H1 (cell line): ENCODE measurements at regions not wholly inside any gene's neighbourhood (a gene's known extent, or its start where the extent isn't known, plus 50 kb on each side); places are given as distances from the start of the nearest gene placed in this dataset.

Source experiments
- CTCF ChIA-PET: fragments of 300-600 bp; sonication (Branson Sonifier 250); formaldehyde crosslinking; loops from one replicate; lab custom pipeline; 2021; ENCODE audit not compliant: partially characterized antibody; lab: Charles Lee
- POLR2A ChIA-PET: fragments of 300-600 bp; sonication (Branson Sonifier 250); formaldehyde crosslinking; loops from one replicate; lab custom pipeline; 2021; ENCODE audit warnings: inconsistent platforms; ENCODE audit not compliant: partially characterized antibody; lab: Charles Lee
- DNase-seq, 2 experiments: peaks; one replicate each; pipeline versions ENCODE4 v3.0.0 to v3.0.0-alpha.2; 2010 to 2022; ENCODE audit warnings: low spot score in 2 of 2, low read depth in 1 of 2, mixed read lengths in 1 of 2
- FAIRE-seq: peaks from 2 replicates; lab custom pipeline; 2011; peaks lifted over from hg19 to GRCh38; lab: Jason Lieb, UNC
- H2AFZ ChIP-seq: 2 replicates; pipeline ENCODE4 v1.8.1; 2012; ENCODE audit warnings: low read length, inconsistent platforms
- H2AK5ac ChIP-seq: 2 replicates; pipeline ENCODE4 v1.6.1; 2013; ENCODE audit warnings: low read depth, low read length
- H2BK120ac ChIP-seq: replicated peaks from 2 replicates; pipeline ENCODE3; 2013; ENCODE audit warnings: low read depth, low read length, inconsistent platforms
- H2BK12ac ChIP-seq: 2 replicates; pipeline ENCODE4 v1.6.1; 2013; ENCODE audit warnings: low read depth, low read length
- H2BK15ac ChIP-seq: 2 replicates; pipeline ENCODE4 v1.6.1; 2013; ENCODE audit warnings: low read length
- H2BK20ac ChIP-seq: 2 replicates; pipeline ENCODE4 v1.6.1; 2013; ENCODE audit warnings: low read length
- H2BK5ac ChIP-seq: 2 replicates; pipeline ENCODE4 v1.6.1; 2013; ENCODE audit warnings: low read depth, low read length
- H3K14ac ChIP-seq: 2 replicates; pipeline ENCODE4 v1.6.1; 2013; ENCODE audit warnings: inconsistent platforms; ENCODE audit not compliant: insufficient read length
- H3K18ac ChIP-seq: 2 replicates; pipeline ENCODE4 v1.6.1; 2013; ENCODE audit warnings: low read length; ENCODE audit errors: extremely low read depth
- H3K23ac ChIP-seq: 2 replicates; pipeline ENCODE4 v1.6.1; 2013; ENCODE audit warnings: inconsistent platforms; ENCODE audit not compliant: insufficient read length
- H3K23me2 ChIP-seq: 2 replicates; pipeline ENCODE4 v1.6.1; 2013; ENCODE audit warnings: low read depth, low read length
- H3K27ac ChIP-seq: 2 replicates; pipeline ENCODE4 v1.6.1; 2011; ENCODE audit warnings: low read depth, low read length, inconsistent platforms
- H3K27me3 ChIP-seq, 4 experiments: replicated peaks in 1 of 4; 1 replicate in 1 of 4; 2 replicates in 3 of 4; pipeline versions ENCODE4 v1.6.1 to v1.8.1; 2011 to 2013; ENCODE audit warnings: low read length in 3 of 4, mild to moderate bottlenecking in 3 of 4, inconsistent platforms in 2 of 4, mixed read lengths in 2 of 4, moderate library complexity in 1 of 4; ENCODE audit not compliant: control insufficient read depth in 3 of 4, insufficient read depth in 3 of 4; ENCODE audit errors: extremely low read depth in 1 of 4
- H3K36me3 ChIP-seq, 4 experiments: 2 replicates each; pipeline versions ENCODE4 v1.6.1 to v1.8.1; 2011 to 2013; ENCODE audit warnings: mild to moderate bottlenecking in 4 of 4, low read length in 3 of 4, moderate library complexity in 2 of 4, control low read depth in 1 of 4, inconsistent platforms in 1 of 4; ENCODE audit not compliant: insufficient read depth in 4 of 4, control insufficient read depth in 2 of 4
- H3K4ac ChIP-seq: replicated peaks from 2 replicates; pipeline ENCODE3; 2013; ENCODE audit warnings: low read length, low read depth, mixed read lengths, inconsistent platforms; ENCODE audit not compliant: insufficient read length
- H3K4me1 ChIP-seq, 4 experiments: replicated peaks in 1 of 4; 1 replicate in 1 of 4; 2 replicates in 3 of 4; pipeline versions ENCODE4 v1.6.1 to v1.8.1; 2011 to 2013; ENCODE audit warnings: low read length in 3 of 4, inconsistent platforms in 2 of 4, mixed read lengths in 1 of 4; ENCODE audit not compliant: insufficient read depth in 4 of 4, control insufficient read depth in 3 of 4
- H3K4me2 ChIP-seq, 2 experiments: 2 replicates each; pipeline versions ENCODE4 v1.6.1 to v1.8.1; 2011 to 2013; ENCODE audit warnings: low read depth in 2 of 2, low read length in 2 of 2, control low read depth in 1 of 2, inconsistent platforms in 1 of 2, mild to moderate bottlenecking in 1 of 2; ENCODE audit not compliant: insufficient read depth in 1 of 2
- H3K4me3 ChIP-seq, 4 experiments: fragments of 200-600, 300-600 bp in 1 of 4; sonication (generic), shearing (Covaris generic), sonication (Bioruptor Twin) in 1 of 4; 2 replicates each; pipeline versions ENCODE4 v1.5.1 to v1.8.1; 2011 to 2016; ENCODE audit warnings: low read length in 4 of 4, low read depth in 3 of 4, control low read depth in 2 of 4, inconsistent platforms in 2 of 4, mild to moderate bottlenecking in 2 of 4, mixed read lengths in 1 of 4, moderate library complexity in 1 of 4; ENCODE audit not compliant: insufficient read depth in 2 of 4; ENCODE audit errors: extremely low read depth in 1 of 4
- H3K56ac ChIP-seq: replicated peaks from 2 replicates; pipeline ENCODE3; 2013; ENCODE audit warnings: low read depth, mild to moderate bottlenecking, mixed read lengths, low read length, inconsistent platforms; ENCODE audit not compliant: insufficient read length
- H3K79me1 ChIP-seq: 2 replicates; pipeline ENCODE4 v1.6.1; 2013; ENCODE audit warnings: low read depth, low read length, control low read depth
- H3K79me2 ChIP-seq, 2 experiments: 2 replicates each; pipeline versions ENCODE4 v1.6.1 to v1.8.1; 2012 to 2013; ENCODE audit warnings: low read length in 2 of 2, mild to moderate bottlenecking in 2 of 2, inconsistent platforms in 1 of 2; ENCODE audit not compliant: insufficient read depth in 2 of 2, control insufficient read depth in 1 of 2
- H3K9ac ChIP-seq, 4 experiments: replicated peaks in 1 of 4; 1 replicate in 1 of 4; 2 replicates in 3 of 4; pipeline versions ENCODE4 v1.6.1 to v1.8.1; 2011 to 2013; ENCODE audit warnings: low read depth in 3 of 4, low read length in 3 of 4, control low read depth in 2 of 4, mild to moderate bottlenecking in 2 of 4, moderate library complexity in 2 of 4, inconsistent platforms in 1 of 4; ENCODE audit errors: extremely low read depth in 1 of 4
- H3K9me3 ChIP-seq, 2 experiments: 2 replicates each; pipeline versions ENCODE4 v1.6.1 to v1.8.1; 2012 to 2013; ENCODE audit warnings: mild to moderate bottlenecking in 2 of 2, moderate library complexity in 2 of 2, control low read depth in 1 of 2, inconsistent platforms in 1 of 2, low read depth in 1 of 2, low read length in 1 of 2, mixed read lengths in 1 of 2; ENCODE audit not compliant: insufficient read depth in 2 of 2
- H4K20me1 ChIP-seq, 2 experiments: replicated peaks in 1 of 2; 2 replicates each; pipeline versions ENCODE3 to v1.8.1; 2011 to 2013; ENCODE audit warnings: inconsistent platforms in 2 of 2, low read length in 2 of 2, mild to moderate bottlenecking in 1 of 2; ENCODE audit not compliant: insufficient read depth in 2 of 2, control insufficient read depth in 1 of 2
- H4K5ac ChIP-seq: 2 replicates; pipeline ENCODE4 v1.6.1; 2013; ENCODE audit warnings: low read length, low read depth, mixed read lengths, inconsistent platforms; ENCODE audit not compliant: insufficient read length
- H4K8ac ChIP-seq: 2 replicates; pipeline ENCODE4 v1.8.0; 2013; ENCODE audit warnings: mild to moderate bottlenecking, moderate library complexity, low read length, inconsistent platforms; ENCODE audit not compliant: insufficient read depth; ENCODE audit errors: extremely low read depth
- H4K91ac ChIP-seq: replicated peaks from 2 replicates; pipeline ENCODE3; 2013; ENCODE audit warnings: low read length, mixed read lengths, inconsistent platforms; ENCODE audit not compliant: insufficient read length
- CTBP2 ChIP-seq: IDR thresholded peaks from 2 replicates; pipeline ENCODE4 v1.7.0; 2011; ENCODE audit warnings: borderline replicate concordance, mild to moderate bottlenecking, moderate library complexity, mixed read lengths, low read length; ENCODE audit not compliant: insufficient read depth, insufficient read length
- KDM5A ChIP-seq: fragments of 200-600 bp; IDR thresholded peaks from 2 replicates; pipeline ENCODE4 v1.7.1; 2012; ENCODE audit warnings: mild to moderate bottlenecking, low read length, inconsistent platforms, mixed read lengths
- RAD21 ChIP-seq, 2 experiments: IDR thresholded peaks in 1 of 2; conservative IDR thresholded peaks in 1 of 2; 2 replicates each; pipeline ENCODE4 v1.6.1; 2011; ENCODE audit warnings: low read depth in 2 of 2, low read length in 2 of 2, improper control_type of control experiment in 1 of 2, inconsistent platforms in 1 of 2, mild to moderate bottlenecking in 1 of 2, moderate library complexity in 1 of 2
- RFX5 ChIP-seq: IDR thresholded peaks from 2 replicates; pipeline ENCODE4 v1.6.1; 2011; ENCODE audit warnings: low read depth, low read length, improper control_type of control experiment, borderline replicate concordance
- WGBS, 2 experiments: shearing (Covaris generic) in 1 of 2; methylation state at CpG; one replicate each; pipeline versions ENCODE4 v1.1.6 to v1.1.7; 2013 to 2015; ENCODE audit warnings: low lambda C conversion rate in 2 of 2, mixed read lengths in 2 of 2, inconsistent platforms in 1 of 2, low coverage in 1 of 2, missing lambda C conversion rate in 1 of 2; ENCODE audit not compliant: insufficient replicate concordance in 2 of 2, insufficient coverage in 1 of 2, insufficient read length in 1 of 2; ENCODE audit errors: extremely low coverage in 1 of 2, missing lambda C conversion rate in 1 of 2; 5-methylcytosine and 5-hydroxymethylcytosine counted together

DNA sequence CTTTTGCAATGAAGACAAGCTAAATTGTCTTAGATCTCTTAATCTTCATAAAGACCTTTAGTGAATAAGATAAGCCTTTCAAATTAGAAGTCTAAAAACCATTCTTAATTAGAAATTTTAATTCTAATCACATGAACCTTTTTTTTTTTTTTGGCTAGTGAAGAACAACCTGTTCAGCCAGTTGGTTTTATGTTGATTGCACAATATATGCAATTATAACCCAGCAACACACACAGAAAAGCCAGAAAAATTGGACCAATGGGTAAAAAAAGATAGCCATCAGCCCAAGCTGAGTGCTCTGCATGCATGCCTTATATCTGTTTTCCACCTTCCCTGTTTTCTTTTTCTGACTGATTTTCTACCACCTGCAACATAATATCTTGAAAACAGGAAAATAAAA, 252.2 kb downstream of the SYT10 start (continued):
- no peak for TF ChIP-seq RFX5

DNA sequence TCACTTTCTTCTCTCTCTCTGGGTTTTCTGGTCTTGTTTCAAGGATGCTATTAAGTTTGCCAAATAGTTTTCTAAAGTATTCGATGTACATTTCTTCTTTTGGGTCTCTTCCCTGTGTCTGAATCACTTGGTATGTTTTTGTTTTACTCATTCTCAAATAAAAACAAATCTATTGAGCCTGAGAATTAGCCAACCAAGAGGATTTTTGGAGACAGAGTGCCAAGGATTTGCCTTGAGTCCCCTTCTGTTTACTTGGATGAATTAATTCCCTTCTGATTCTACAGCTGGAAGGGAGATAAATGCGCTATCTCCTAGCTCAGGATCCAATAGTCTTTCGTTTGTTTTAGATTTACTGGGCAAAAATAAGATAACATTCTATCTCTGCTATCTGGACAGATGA, 255.5 kb downstream of the SYT10 start:
- Histone ChIP-seq H3K79me1 (no peaks in the 10 kb centered on the region), H3K23ac (no peak overlapping the region), H3K56ac (no peak overlapping the region), H2BK120ac (no peak overlapping the region), H4K8ac (no peak overlapping the region), H3K4me3 (no peak overlapping the region), H3K27ac (no peak overlapping the region), H3K18ac (no peak overlapping the region), H2BK15ac (no peak overlapping the region), H3K4me1 (no peaks in the 10 kb centered on the region), H4K20me1 (no peaks in the 10 kb centered on the region), H2BK5ac (no peak overlapping the region), H3K9ac (no peak overlapping the region), H3K36me3 (no peaks in the 10 kb centered on the region), H2BK20ac (no peak overlapping the region), H3K14ac (no peak overlapping the region), H2AK5ac (no peak overlapping the region), H3K9me3 (peaks cover 0 to 4% of the 10 kb centered on the region in 2 experiments; a peak in 1 of 4 replicates), H2BK12ac (no peak overlapping the region), H2AFZ (no peak overlapping the region), H3K27me3 (no peaks in the 10 kb centered on the region), H4K5ac (no peak overlapping the region), H3K4ac (no peak overlapping the region), H3K23me2 (no peaks in the 10 kb centered on the region), H3K4me2 (no peak overlapping the region), H4K91ac (no peak overlapping the region), H3K79me2 (no peaks in the 10 kb centered on the region)
- DNase-seq: no peak
- POLR2A ChIA-PET: no interaction called here
- CTCF ChIA-PET: no interaction called here
- 85% methylated on average over 3 of the region's 3 CpGs; no CpG with 5 or more reads in 1 of the 2 experiments for WGBS, 2 experiments
- FAIRE-seq: no peak
- TF ChIP-seq KDM5A (no peak), CTBP2 (no peak), RAD21 (IDR thresholded peaks at IDR 0.05 in 1 of 2, conservative IDR thresholded peaks at IDR 0.05 in 1 of 2; ENCODE audit: low read depth in 2 of 2, low read length in 2 of 2) (no peak)
